NCI-H1436 treated with DMSO at 0.1 percent for 48 hours (cell line): ENCODE measurements at regions not wholly inside any gene's neighbourhood (a gene's known extent, or its start where the extent isn't known, plus 50 kb on each side); places are given as distances from the start of the nearest gene placed in this dataset.
"Not testable (repeated sequence)": the region's sequence is repeated elsewhere in the genome, so short reads cannot be mapped to it uniquely, and the experiment has no call there.

Source experiments
- DNase-seq: peaks from one replicate; lab custom pipeline; 2025; lab: John Stamatoyannopoulos, UW

DNA sequence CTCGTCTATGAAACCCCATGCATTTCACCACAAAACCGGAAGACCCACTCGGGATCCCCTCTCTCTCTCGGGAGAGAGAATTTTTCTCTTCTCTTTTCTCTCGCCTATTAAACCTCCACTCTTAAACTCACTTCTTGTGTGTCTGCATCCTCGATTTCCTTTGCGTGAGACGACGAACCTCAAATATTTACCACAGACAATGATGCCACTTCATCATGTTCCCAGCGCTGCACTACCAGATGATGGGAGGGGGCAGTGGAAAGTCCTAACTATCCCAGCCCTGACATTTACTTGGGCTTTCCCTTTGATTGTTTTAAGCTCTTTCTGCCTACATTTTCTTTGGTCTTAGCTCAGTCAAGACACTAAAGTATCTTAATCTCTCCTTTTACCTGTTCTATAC is 906.7 kb downstream of the GRID1 start:
- DNase-seq = no peak

DNA sequence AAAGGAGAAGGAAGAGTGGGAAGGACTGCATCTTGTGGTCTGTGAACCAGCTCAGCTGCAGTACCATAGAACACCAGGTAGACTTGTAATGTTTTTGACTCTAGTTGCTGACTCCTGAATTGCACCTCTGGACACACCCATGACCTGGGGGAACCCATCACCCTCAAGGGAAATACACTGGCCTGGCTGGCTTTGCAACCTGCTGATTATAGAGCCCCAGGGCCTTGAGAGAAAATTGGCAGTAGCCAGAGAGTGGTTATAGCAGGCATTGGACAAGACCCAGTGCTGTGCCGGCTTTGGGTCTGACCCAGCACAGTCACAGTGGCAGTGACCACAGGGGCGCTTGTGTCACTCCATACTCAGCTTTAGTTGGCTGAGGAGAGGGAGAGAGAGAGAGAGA is 902.3 kb downstream of the GRID1 start:
- DNase-seq = no peak

DNA sequence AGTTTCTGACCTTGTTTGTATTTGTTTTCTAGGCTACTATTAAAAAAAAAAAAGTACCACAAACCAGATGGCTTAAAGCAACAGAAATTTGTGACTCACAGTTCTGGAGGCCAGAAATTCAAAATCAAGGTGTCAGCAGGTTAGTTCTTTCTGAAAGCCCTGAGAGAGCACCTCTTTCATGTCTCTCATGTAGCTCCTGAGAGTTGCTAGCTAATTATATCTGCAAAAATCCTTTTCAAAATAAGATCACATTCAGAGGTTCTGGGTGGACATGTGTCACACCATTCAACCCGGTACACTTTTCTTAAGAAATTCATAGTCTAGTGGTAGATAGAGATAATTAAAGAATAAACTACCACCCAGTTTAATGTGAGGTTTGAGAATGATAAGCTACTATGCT is 888.6 kb downstream of the GRID1 start:
- DNase-seq = no peak

DNA sequence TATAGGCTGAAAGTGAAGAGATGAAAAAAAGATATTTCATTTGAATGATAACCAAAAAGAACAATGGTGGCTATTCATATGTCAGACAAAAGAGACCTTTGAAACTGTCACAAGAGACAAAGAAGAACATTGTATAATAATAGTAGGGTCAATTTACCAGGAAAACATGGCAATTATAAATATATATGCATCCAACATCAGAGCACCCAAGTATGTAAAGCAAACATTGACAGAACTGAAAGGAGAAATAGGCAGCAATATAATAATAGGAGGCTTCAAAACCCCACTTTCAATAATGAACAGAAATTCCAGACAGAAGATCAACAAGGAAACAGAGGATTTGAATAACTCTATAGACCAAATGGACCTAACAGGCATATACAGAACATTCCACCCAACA is 876.2 kb downstream of the GRID1 start:
- no peak for DNase-seq

DNA sequence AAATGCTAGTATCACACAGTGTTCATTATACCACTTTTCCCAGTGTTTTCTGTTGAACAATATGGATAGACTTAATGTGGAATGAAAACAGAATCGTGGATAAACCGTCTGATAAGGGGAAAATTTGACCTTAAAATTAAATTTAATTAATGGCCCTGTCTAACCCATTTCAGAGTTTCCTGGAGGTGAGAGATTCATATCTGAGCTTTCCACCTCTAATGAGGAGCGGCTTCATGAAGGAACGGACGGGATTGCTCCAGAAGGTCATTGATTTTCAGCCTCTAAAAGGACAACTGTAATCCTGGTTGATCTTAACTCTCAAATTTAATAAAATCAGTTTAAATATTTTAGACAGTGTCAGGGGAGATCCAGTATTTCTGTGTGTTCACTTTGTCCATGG is 874.9 kb downstream of the GRID1 start:
- no peak for DNase-seq

DNA sequence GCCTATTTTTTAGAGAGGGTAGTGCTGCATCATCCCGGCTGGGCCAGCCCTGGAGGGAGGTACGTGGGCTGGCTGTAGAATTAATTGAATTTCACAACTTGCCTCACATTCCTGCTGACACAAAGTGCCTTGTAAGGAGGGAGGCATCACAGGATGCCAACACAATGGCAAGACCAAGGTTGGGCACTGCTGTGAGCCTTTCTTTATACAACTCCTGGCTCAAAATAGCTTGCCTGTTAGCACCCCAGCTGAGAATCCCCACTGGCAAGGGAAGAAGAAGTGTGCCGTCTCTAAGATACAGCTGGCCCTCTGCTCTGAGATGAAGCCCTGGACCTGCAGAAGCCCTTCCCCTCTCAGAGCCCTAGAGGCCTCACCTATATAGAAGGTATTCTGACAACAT is 873.9 kb downstream of the GRID1 start:
- DNase-seq = no peak

DNA sequence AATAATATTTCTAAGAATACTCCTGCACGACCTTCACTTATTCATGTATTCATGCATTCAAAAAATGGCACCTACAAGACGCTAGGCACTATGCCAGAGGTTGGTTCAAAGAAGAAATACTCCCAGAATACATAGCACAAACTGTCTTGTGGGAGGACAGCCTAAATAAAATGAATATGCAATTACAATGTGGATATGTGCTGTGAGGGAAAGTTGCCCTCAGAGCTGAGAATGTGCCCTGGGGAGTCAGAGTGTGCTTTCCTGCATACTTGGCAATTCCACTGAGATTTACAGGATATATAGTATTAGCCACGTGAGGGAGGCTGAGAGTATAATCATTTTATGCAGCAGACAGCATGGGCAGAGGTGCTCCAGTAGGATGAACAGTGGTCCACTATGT is 872.9 kb downstream of the GRID1 start:
- no peak for DNase-seq

DNA sequence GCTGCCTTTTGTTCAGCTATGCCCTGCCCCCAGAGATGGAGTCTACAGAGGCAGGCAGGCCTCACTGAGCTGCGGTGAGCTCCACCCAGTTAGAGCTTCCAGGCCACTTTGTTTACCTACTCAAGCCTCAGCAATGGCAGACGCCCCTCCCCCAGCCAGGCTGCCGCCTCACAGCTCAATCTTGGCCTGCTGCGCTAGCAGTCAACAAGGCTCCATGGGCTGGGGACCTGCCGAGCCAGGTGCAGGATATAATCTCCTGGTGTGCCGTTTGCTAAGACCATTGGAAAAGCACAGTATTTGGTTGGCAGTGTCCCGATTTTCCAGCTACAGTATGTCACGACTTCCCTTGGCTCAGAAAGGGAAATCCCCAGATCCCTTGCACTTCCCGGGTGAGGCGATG is 862.0 kb downstream of the GRID1 start:
- DNase-seq = not testable (repeated sequence)

DNA sequence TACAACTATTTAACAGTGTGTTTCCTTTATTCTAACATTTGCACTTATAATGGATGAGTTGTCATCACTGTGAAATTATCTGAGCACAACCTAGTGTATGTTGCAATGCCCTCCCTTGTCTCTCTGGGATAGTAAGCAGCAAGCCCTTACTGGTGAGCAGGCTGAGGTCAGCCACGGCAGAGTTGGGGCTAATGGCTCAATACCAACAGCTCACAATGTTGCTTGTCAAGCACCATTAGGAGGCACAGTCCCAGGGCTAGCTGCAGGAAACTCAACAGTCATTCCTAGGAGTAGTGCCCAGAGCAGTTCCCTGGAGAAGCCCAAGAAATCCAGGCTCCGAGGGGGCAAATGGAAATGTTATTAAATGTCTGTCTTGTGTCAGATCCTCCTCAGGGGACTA is 858.4 kb downstream of the GRID1 start:
- DNase-seq = no peak

DNA sequence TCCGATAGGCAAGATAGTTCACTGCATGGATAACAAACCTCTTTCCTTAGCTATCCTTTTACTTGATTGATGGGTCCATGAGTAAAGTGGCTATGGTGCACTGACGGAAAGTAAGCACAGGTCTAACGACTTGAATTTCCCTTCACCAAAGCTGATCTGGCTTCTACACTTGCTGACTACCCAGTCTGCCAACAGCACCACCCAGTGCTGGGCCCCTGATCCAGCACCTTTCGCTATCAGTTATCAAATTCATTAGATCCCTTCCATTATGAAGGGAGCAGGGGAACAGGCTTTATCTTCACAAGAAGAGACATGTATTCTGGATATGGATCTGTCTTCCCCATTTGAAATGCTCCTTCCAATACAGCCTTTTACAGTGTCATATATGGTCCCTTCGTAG is 855.9 kb downstream of the GRID1 start:
- DNase-seq = no peak

DNA sequence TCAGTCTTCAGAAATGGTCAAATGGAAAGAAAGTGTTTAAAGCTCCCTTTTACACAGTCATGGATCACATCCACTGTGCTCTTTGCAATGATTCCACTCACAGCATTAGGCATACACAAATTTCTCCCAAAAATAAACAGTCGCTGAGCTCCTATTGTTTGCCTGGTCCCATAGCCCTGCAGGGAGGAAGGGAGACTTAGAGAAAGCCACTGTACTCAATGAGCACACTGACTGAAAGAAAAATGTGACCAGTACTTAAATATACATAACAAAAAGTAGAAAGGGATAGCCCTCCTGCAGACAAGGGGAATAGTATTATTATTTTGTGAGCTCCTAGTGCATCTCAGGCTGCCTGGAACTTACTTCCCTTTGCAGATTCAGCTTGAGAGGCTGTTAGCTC is 853.2 kb downstream of the GRID1 start:
- DNase-seq = no peak

DNA sequence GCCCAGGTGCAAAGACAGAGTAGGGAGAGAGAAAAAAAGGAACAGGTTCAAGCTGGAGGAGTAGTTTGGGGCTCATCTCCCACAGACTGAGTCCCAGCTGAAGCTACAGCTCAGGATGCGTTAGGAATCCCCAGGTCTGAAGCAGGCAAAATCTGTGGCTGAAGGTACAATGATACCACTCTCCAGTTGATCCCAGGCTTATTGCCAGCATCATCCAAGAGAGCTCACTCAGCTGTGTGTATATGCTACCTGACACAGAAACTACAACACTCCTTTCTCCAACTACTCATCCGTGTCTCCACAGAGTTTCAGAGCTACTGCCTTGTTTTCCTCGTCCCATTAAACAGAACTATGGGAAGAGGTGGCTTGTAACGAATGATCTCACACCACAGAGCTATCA is 851.3 kb downstream of the GRID1 start:
- DNase-seq = no peak

DNA sequence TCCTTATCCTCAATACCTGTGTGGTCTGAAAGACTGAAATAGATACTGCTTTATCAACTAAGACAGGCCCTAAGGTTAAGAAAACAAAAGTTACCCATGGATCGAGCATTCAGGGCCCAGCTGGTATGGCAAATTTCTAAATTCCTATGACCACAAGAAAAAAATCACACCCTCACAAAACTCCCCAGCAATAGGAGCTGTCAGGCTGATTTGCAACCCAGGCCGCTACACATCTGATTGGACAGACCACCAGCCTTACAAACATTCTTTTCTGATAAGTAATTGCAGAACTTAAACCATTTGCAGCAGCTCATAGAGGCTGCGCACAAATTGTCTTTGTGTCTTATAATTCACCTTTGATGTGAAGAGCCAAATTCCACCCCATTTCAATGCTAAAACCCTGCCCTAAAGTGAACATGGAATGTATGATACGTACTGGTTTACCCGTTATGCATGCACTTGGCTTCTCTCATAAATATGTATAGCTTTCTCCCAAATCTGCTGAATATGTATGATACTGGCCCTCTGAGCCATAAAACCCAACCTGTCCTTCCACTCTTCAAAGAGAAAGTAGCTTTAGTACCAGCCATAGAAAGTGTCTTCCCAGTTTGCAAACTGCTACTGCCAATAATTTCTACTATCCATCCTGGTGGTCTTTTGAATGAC is 842.5 kb downstream of the GRID1 start:
- DNase-seq = no peak

DNA sequence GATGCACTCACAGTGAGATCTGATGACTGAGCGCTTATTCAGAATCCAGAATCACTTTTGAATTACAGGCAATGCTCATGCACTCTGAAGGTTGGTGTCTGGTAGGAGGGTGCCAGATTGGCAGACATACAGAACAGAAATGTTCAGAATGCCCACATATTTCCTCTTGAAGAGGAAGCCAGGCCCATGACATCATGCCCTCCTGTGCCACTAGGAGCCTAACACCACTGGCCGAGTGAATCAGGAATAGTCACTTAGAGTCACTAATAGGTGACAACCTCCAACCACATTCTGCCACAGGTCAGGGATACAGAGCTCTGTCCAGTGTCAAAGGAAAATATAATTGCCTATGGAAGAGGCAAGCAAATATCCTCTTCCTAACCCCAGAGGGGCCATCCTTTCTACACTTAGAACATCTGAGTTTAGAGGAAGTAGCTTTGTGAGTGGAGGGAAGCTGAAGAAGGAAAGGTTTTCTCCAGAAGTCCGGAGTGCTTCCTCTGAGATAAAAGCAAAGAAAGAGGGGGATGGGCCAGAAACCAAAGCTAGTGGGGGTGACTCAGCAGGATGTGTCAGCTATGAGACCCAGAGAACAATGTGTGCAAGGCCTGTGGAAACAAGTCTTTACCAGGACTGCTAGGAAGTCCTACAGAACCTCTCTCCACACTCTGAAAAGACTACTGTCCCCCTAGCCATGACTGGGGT is 838.8 kb downstream of the GRID1 start:
- DNase-seq = no peak

DNA sequence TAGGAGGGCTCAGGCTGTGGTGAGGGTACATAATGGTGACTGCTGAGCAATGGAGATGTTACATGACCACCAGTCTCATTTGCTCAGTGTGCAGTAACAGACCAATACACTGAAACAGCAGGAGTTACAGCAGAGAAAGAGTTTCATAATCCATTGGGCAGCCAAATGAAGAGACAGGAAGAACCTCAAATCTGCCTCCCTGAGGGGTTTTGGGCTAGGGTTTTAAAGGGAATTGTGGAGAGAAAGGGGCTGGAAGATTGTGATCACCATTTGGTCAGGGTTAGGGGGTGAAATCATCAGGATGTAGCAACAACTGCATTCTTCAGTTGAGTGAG is 838.3 kb downstream of the GRID1 start:
- DNase-seq = no peak

DNA sequence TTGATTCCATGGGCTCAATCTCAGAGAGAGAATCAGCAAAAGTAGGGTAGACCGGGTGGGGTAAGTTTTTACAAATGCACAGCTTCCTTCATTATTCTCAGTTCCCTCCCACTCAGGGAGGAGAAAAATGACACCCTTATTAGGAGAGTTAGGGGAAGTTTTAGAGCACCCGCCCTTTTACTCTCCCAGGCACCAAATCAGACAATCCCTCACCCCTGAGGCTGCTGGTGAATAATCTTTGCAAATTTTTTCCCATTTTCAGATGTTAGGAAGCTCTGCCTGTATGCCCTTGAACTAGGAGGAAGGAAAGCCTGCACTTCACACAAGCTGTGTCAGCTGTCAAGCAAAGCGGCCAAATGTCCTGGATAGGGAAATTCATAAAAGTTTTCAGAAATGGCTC is 834.9 kb downstream of the GRID1 start:
- no peak for DNase-seq

DNA sequence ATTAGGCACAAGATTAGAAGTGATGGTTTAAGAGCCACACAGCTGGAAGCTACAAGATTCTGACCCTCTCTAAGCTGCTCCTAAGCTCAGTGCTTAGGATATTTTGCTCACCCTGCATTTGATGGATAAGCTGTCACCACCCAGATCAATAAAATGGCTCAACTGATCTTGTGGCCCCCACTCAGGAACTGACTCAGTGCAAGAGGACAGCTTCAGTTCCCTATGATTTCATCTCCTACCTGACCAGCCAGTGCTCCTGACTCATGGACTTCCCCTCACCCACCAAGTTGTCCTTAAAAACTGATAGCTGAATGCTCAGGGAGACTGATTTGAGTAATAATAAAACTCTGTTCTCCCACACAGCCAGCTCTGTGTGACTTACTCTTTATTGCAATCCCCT is 833.8 kb downstream of the GRID1 start:
- no peak for DNase-seq

DNA sequence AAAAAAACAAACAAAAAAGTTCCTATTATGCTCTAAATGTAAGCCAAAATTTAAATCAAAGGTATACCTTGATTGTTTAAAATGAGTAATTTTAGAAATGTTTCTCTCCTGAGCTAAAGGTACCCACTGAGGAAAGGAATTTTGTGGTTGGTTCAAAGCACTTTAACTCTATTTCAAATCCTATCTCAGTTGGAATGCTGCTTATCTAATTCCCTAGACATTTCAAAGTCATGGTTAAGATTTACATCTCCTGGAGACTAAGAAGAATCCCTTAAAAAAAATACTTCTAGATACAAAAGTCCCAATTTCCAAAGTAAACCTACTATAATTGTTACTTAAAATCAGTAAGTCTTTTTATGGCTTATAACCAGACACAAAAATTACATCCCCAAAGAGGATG is 830.7 kb downstream of the GRID1 start:
- DNase-seq = no peak

DNA sequence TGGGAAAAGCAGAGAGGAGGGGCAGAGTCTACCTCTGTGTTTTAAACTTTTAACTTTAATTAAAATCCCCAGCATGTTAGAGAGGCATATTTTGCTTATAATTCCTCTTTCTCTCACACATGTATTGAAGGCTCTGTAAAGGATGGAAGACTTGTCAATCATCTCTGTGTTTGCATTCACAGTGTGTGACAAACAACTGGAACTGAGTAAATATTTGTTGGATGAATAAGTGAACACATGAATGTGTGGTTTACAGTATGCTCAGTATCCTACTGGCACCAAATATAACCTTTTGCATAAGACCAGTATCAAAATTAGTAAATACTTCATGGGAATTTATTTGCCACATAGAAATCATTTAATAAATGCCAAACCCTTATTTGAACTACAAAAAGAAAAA is 829.0 kb downstream of the GRID1 start:
- DNase-seq = no peak

DNA sequence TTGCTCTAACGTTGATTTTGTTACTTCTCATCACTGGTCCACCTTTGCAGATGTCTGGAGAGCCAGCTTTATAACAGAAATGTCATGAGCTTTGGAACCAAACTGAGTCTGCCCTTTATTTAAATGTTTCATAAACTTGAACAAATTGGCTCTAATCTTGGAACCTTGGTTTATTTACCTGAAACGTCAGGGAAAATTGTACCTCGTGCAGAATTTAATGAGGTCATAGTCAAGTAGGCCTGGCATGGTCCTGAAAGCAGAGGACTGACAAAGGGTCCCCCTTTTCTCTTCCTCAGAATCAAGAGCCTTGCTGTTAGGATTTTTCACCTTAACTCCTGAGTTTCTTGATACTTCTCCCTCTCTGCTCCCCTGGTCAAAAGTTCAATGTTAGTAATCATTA is 828.0 kb downstream of the GRID1 start:
- DNase-seq = no peak

DNA sequence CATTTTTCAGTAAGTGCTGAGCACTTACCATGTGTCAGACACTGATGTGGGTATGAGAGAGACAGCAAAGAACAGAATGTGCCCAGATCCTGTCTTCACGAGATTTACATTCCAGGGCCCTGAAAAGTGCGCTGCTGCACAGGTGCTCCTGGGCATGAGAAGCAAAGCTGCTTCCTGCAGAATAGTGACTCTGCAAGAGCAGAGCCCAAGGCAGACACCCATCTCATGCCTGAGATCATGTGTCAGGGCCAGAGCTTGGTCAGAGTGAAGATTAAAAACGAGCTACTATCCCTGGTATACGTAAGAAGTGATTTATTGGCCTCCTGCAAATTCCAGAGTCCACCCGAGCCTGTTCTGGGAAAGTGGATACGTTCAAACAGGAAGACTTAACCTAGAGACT is 824.4 kb downstream of the GRID1 start:
- DNase-seq = no peak

DNA sequence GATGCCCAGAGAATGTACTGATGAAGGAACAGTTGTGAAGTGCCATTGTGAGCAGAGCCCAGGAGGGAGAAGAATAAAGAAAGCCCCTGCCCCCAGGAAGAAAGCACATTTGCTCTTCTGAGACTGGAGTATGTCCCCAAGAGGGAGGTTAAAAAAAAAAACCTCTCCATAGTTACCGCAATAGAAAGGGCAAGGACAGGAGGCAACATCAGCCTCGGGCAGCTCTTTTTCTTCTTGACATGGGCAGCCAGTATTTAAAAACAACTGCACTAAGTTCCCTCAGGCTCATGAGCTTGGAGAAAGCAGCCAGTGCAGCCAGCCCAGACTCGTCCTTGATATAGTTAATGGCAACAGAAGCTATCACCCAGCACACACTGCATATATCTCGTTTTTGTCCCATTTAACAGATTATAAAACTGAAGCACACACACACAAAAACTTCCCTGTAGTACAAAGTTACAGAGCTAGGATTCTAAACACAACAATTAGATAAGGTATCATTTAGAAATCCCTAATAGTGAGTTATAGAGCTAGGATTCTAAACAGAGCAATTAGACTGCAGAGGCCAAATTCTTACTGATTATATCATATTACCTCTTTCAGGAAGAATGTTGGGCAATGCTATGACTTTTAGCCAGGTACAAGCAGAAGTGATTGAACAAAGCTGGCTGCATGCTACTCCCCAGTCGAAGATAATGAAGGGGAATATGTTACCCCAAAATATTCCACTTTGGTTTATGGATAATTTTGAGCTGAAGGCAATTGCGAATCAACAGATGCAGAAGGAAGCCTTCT is 823.5 kb downstream of the GRID1 start:
- no peak for DNase-seq

DNA sequence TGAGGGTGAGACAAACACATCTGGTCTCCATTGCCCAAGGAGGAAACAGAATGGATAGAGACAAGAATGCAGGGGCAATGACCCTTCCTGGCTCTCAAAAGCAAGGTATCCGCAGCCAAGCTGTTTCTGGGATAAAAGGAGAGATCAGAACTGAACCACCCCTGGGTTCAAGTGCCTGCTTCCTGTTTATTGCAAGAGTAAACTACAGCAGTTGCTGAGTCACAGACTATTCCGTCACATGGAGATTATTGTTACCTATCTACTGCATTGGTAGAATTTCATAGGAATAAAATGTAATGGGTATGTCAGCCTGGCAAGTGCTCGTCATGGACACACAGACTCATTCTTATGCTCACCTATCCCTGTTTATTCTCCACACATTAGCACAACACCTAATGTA is 821.6 kb downstream of the GRID1 start:
- no peak for DNase-seq

DNA sequence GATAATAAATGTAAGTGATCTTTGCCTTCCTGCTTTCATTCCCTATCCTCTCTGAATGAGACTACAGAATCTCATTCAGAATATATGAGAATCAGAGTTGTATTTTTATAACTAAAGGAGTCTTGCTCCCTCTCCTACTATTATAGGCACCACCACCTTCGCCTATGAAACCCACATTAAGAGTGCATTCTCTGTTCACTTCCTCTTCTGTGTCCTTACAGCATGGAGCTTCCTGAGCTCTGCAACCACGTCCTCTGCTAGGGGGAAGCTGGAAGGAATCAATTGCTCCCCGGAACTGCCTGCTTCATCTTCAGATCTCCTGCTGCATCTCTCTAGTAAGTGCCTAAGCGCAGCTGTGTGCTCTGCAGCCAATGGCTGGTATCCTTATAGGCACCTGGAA is 820.7 kb downstream of the GRID1 start:
- DNase-seq = peak; percentile 51
